DND-41 (cell line): ENCODE measurements at regions not wholly inside any gene's neighbourhood (a gene's known extent, or its start where the extent isn't known, plus 50 kb on each side); places are given as distances from the start of the nearest gene placed in this dataset.

Source experiments
- ATAC-seq: fragments of 200-7000 bp; cut with Tn5 transposase; 3 replicates; pipeline ENCODE4 v1.9.1; 2021; ENCODE audit warnings: low read depth; ENCODE audit not compliant: insufficient read depth
- DNase-seq: peaks from one replicate; pipeline ENCODE4 v3.0.0-alpha.2; 2020
- H2AFZ ChIP-seq: 2 replicates; pipeline ENCODE4 v1.6.0; 2012; ENCODE audit warnings: low read depth, low read length
- H3K27ac ChIP-seq: 2 replicates; pipeline ENCODE4 v1.5.1; 2012; ENCODE audit warnings: low read length, inconsistent platforms
- H3K27me3 ChIP-seq: fragments of 200-600 bp; sonication (generic); 2 replicates; pipeline ENCODE4 v1.6.0; 2012; ENCODE audit warnings: low read length, mild to moderate bottlenecking, inconsistent platforms; ENCODE audit not compliant: insufficient read depth, poor library complexity
- H3K36me3 ChIP-seq: 2 replicates; pipeline ENCODE4 v1.5.1; 2012; ENCODE audit warnings: low read length, inconsistent platforms; ENCODE audit not compliant: insufficient read depth
- H3K4me1 ChIP-seq: 2 replicates; pipeline ENCODE4 v1.5.1; 2012; ENCODE audit warnings: mild to moderate bottlenecking, low read length; ENCODE audit not compliant: insufficient read depth
- H3K4me2 ChIP-seq: 2 replicates; pipeline ENCODE4 v1.6.0; 2012; ENCODE audit warnings: mild to moderate bottlenecking, moderate library complexity, low read length, inconsistent platforms; ENCODE audit not compliant: insufficient read depth
- H3K4me3 ChIP-seq, 2 experiments: fragments of 200-600 bp in 1 of 2; shearing (Covaris generic) in 1 of 2; 2 replicates each; pipeline ENCODE4 v1.5.1; 2012 to 2016; ENCODE audit warnings: inconsistent platforms in 2 of 2, low read length in 2 of 2, mild to moderate bottlenecking in 2 of 2, low read depth in 1 of 2, moderate library complexity in 1 of 2
- H3K79me2 ChIP-seq: 2 replicates; pipeline ENCODE4 v1.6.0; 2012; ENCODE audit warnings: low read length, inconsistent platforms; ENCODE audit not compliant: insufficient read depth
- H3K9ac ChIP-seq: 2 replicates; pipeline ENCODE4 v1.6.0; 2012; ENCODE audit warnings: low read depth, mild to moderate bottlenecking, inconsistent platforms, low read length, moderate library complexity
- H3K9me3 ChIP-seq: 2 replicates; pipeline ENCODE4 v1.5.1; 2012; ENCODE audit warnings: low read length, moderate library complexity, mild to moderate bottlenecking, inconsistent platforms; ENCODE audit not compliant: insufficient read depth, severe bottlenecking
- H4K20me1 ChIP-seq: 2 replicates; pipeline ENCODE4 v1.6.0; 2012; ENCODE audit warnings: low read length; ENCODE audit not compliant: insufficient read depth
- EZH2 ChIP-seq: IDR thresholded peaks from 3 replicates; pipeline ENCODE4 v1.6.1; 2012; ENCODE audit warnings: borderline replicate concordance, low read depth, mild to moderate bottlenecking, moderate library complexity, low read length, inconsistent platforms; ENCODE audit not compliant: severe bottlenecking
- TF ChIP-seq, protein P1 (sequence below): IDR thresholded peaks from 2 replicates; pipeline ENCODE4 v1.5.1; 2012; ENCODE audit warnings: borderline replicate concordance, low read length, moderate library complexity, mild to moderate bottlenecking; ENCODE audit not compliant: poor library complexity, severe bottlenecking; ENCODE audit errors: extremely low read depth

DNA sequence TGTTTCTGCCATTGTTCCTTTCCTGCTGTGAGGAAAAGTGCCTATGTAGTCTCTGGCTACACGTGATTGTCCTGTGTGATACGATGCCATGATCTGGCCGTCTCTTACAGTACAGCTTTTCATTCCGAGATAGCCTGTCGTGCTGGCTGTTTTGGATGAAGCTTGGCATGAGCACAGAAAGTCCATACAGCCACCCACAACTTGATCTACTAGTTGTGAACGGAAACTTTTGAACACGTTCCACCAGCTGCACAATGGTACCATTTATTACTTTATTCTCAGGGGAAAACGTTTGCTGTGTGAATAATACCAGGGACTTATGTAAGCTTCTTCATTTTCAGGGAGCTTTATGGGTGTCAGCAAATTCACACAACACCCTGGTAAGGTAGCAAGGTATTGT, 217.6 kb upstream of the ANKRD55 start:
- Histone ChIP-seq H3K9ac (no peak overlapping the region), H3K36me3 (no peaks in the 10 kb centered on the region), H3K4me3 (no peak overlapping the region), H3K4me2 (no peak overlapping the region), H2AFZ (no peak overlapping the region), H3K27ac (no peak overlapping the region), H3K9me3 (no peaks in the 10 kb centered on the region), H3K4me1 (no peaks in the 10 kb centered on the region), H3K27me3 (peaks cover 8% of the 10 kb centered on the region), H4K20me1 (no peaks in the 10 kb centered on the region), H3K79me2 (no peaks in the 10 kb centered on the region)
- no peak for TF ChIP-seq EZH2
- TF ChIP-seq, protein P1, sequence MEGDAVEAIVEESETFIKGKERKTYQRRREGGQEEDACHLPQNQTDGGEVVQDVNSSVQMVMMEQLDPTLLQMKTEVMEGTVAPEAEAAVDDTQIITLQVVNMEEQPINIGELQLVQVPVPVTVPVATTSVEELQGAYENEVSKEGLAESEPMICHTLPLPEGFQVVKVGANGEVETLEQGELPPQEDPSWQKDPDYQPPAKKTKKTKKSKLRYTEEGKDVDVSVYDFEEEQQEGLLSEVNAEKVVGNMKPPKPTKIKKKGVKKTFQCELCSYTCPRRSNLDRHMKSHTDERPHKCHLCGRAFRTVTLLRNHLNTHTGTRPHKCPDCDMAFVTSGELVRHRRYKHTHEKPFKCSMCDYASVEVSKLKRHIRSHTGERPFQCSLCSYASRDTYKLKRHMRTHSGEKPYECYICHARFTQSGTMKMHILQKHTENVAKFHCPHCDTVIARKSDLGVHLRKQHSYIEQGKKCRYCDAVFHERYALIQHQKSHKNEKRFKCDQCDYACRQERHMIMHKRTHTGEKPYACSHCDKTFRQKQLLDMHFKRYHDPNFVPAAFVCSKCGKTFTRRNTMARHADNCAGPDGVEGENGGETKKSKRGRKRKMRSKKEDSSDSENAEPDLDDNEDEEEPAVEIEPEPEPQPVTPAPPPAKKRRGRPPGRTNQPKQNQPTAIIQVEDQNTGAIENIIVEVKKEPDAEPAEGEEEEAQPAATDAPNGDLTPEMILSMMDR = no peak
- ATAC-seq (no peak), DNase-seq (no peak)

- ATAC-seq (no peak), DNase-seq (no peak)
- Histone ChIP-seq H3K9ac (no peak overlapping the region), H3K4me3 (no peak overlapping the region), H3K4me1 (no peaks in the 10 kb centered on the region), H3K4me2 (no peak overlapping the region), H3K27me3 (peaks cover 8% of the 10 kb centered on the region), H3K9me3 (no peaks in the 10 kb centered on the region), H4K20me1 (no peaks in the 10 kb centered on the region), H3K79me2 (no peaks in the 10 kb centered on the region), H2AFZ (no peak overlapping the region), H3K27ac (no peak overlapping the region), H3K36me3 (no peaks in the 10 kb centered on the region)
- TF ChIP-seq, protein P1 = no peak
- TF ChIP-seq EZH2 = no peak
These were observed 216.0 kb upstream of the ANKRD55 start for GRCh38 chr5:56449071-56449640.

DNA sequence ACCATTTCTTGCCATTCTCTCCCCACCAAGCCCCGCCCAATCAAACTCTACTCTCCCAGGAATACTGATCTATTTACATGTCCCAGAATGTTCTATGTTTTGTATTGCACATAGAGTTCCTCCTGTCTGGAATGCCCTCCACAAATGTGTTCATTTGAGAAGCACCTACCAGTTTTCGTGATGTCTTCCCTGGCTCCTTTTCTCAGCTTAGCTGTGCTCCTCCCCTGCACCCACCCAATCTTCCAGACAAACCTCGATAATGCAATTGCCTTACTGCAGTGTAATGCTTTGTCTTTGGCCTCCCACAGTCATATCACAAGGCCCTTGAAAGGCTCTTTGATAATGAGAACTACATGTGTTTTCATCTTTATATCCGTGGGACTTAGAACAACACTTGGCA, 214.5 kb upstream of the ANKRD55 start:
- H2AFZ ChIP-seq = no peak overlapping the region
- TF ChIP-seq EZH2 = no peak
- TF ChIP-seq, protein P1 = no peak
- H3K79me2 ChIP-seq = no peaks in the 10 kb centered on the region
- H3K27ac ChIP-seq = no peak overlapping the region
- DNase-seq (no peak), ATAC-seq (no peak)
- no peaks in the 10 kb centered on the region for H3K36me3 ChIP-seq
- no peaks in the 10 kb centered on the region for H3K9me3 ChIP-seq
- H3K9ac ChIP-seq = no peak overlapping the region
- H4K20me1 ChIP-seq = no peaks in the 10 kb centered on the region
- peaks cover 8% of the 10 kb centered on the region for H3K27me3 ChIP-seq
- no peak overlapping the region for H3K4me3 ChIP-seq
- no peaks in the 10 kb centered on the region for H3K4me1 ChIP-seq
- no peak overlapping the region for H3K4me2 ChIP-seq

GRCh38 chr5:56447232-56447631, 214.1 kb upstream of the ANKRD55 start:
- H3K4me1 ChIP-seq = no peaks in the 10 kb centered on the region
- H3K27ac ChIP-seq = no peak overlapping the region
- H3K9ac ChIP-seq = no peak overlapping the region
- DNase-seq (no peak), ATAC-seq (no peak)
- no peak overlapping the region for H3K4me3 ChIP-seq
- H2AFZ ChIP-seq = no peak overlapping the region
- TF ChIP-seq, protein P1 = no peak
- TF ChIP-seq EZH2 = no peak
- H3K36me3 ChIP-seq = no peaks in the 10 kb centered on the region
- no peaks in the 10 kb centered on the region for H3K9me3 ChIP-seq
- H4K20me1 ChIP-seq = no peaks in the 10 kb centered on the region
- peaks cover 7% of the 10 kb centered on the region for H3K27me3 ChIP-seq
- no peak overlapping the region for H3K4me2 ChIP-seq
- no peaks in the 10 kb centered on the region for H3K79me2 ChIP-seq
